GM12878 (cell line): ENCODE measurements at regions not wholly inside any gene's neighbourhood (a gene's known extent, or its start where the extent isn't known, plus 50 kb on each side); places are given as distances from the start of the nearest gene placed in this dataset.

Source experiments
- ATAC-seq: fragments of 200-7000 bp; cut with Tn5 transposase; 3 replicates; pipeline ENCODE4 v1.9.1; 2020; ENCODE audit warnings: mild to moderate bottlenecking, moderate library complexity
- BruUV-seq: library from RNA; stranded (reverse); fragments of 400-500 nt; replicated peaks from 2 replicates; lab custom pipeline; 2021; lab: Mats Ljungman, UMichigan
- CTCF ChIA-PET: fragments of 300-600 bp; sonication (Branson Sonifier 250); formaldehyde crosslinking; extraction: SDS; loops from one replicate; lab custom pipeline; 2021; ENCODE audit warnings: inconsistent platforms; lab: Yijun Ruan, JAX
- POLR2A ChIA-PET: fragments of 350-600 bp; formaldehyde crosslinking; extraction: SDS; loops from one replicate; lab custom pipeline; 2021; ENCODE audit warnings: inconsistent platforms; lab: Charles Lee
- RAD21 ChIA-PET: fragments of 300-600 bp; sonication (Branson Sonifier 250); formaldehyde crosslinking; loops from one replicate; lab custom pipeline; 2023; ENCODE audit warnings: antibody characterized with exemption; ENCODE audit not compliant: unreplicated experiment; lab: Charles Lee
- SMC1A ChIA-PET: fragments of 300-600 bp; sonication (Branson Sonifier 250); formaldehyde crosslinking; loops from one replicate; lab custom pipeline; 2023; ENCODE audit not compliant: unreplicated experiment, uncharacterized antibody; lab: Charles Lee
- DNase-seq: peaks from one replicate; pipeline ENCODE4 v3.0.0-alpha.2; 2011; ENCODE audit warnings: low read depth, low spot score
- FAIRE-seq: peaks from 3 replicates; lab custom pipeline; 2011; peaks lifted over from hg19 to GRCh38; lab: Jason Lieb, UNC
- H2AFZ ChIP-seq: 2 replicates; pipeline ENCODE4 v1.6.0; 2011; ENCODE audit warnings: low read depth, low read length, control low read depth; ENCODE audit not compliant: control insufficient read depth
- H3K27ac ChIP-seq: 2 replicates; pipeline ENCODE4 v1.5.1; 2011; ENCODE audit warnings: control low read depth; ENCODE audit not compliant: control insufficient read depth, insufficient read depth
- H3K27me3 ChIP-seq, 2 experiments: replicated peaks in 1 of 2; 2 replicates each; pipeline versions ENCODE4 v1.6.0 to v1.6.1; 2011; ENCODE audit warnings: low read length in 1 of 2; ENCODE audit not compliant: control insufficient read depth in 2 of 2, insufficient read depth in 2 of 2
- H3K36me3 ChIP-seq, 2 experiments: 2 replicates each; pipeline ENCODE4 v1.5.1; 2011; ENCODE audit warnings: low read length in 1 of 2; ENCODE audit not compliant: control insufficient read depth in 2 of 2, insufficient read depth in 2 of 2
- H3K4me1 ChIP-seq: 2 replicates; pipeline ENCODE4 v1.6.1; 2011; ENCODE audit warnings: mild to moderate bottlenecking, low read length, moderate library complexity, mixed read lengths; ENCODE audit not compliant: control insufficient read depth, insufficient read depth
- H3K4me2 ChIP-seq: 2 replicates; pipeline ENCODE4 v1.6.0; 2011; ENCODE audit warnings: control low read depth; ENCODE audit not compliant: control insufficient read depth, insufficient read depth
- H3K4me3 ChIP-seq: fragments of 200-600 bp; sonication (generic); 2 replicates; pipeline ENCODE4 v1.5.1; 2016
- H3K79me2 ChIP-seq: 2 replicates; pipeline ENCODE4 v1.6.0; 2011; ENCODE audit warnings: low read length; ENCODE audit not compliant: control insufficient read depth, insufficient read depth
- H3K9ac ChIP-seq: 2 replicates; pipeline ENCODE4 v1.8.0; 2011; ENCODE audit warnings: low read length, control low read depth, mixed read lengths; ENCODE audit not compliant: control insufficient read depth, insufficient read depth
- H3K9me3 ChIP-seq: replicated peaks from 3 replicates; pipeline ENCODE4 v1.5.1; 2011; ENCODE audit warnings: mild to moderate bottlenecking, low read length; ENCODE audit not compliant: control insufficient read depth, insufficient read depth
- H4K20me1 ChIP-seq: 2 replicates; pipeline ENCODE4 v1.6.0; 2011; ENCODE audit not compliant: control insufficient read depth, insufficient read depth
- CBX3 ChIP-seq: fragments of 200-600 bp; sonication (generic); IDR thresholded peaks from 2 replicates; pipeline ENCODE4 v1.6.1; 2016; ENCODE audit warnings: low read depth, borderline replicate concordance
- CEBPB ChIP-seq, 2 experiments: fragments of 150-350 bp in 1 of 2; IDR thresholded peaks; 2 replicates each; pipeline ENCODE4 v1.6.1; 2012 to 2014; ENCODE audit warnings: low read depth in 2 of 2, low read length in 2 of 2, borderline replicate concordance in 1 of 2, inconsistent platforms in 1 of 2
- CREM ChIP-seq: IDR thresholded peaks from 2 replicates; pipeline ENCODE4 v1.6.1; 2014; ENCODE audit warnings: antibody characterized with exemption, low read depth
- HDAC2 ChIP-seq: fragments of 200-600 bp; sonication (generic); IDR thresholded peaks from 2 replicates; pipeline ENCODE4 v1.6.1; 2017
- RB1 ChIP-seq: fragments of 450-650 bp; formaldehyde crosslinking; IDR thresholded peaks from 2 replicates; pipeline ENCODE4 v1.6.1; 2017; ENCODE audit warnings: mild to moderate bottlenecking, borderline replicate concordance
- RFX5 ChIP-seq: IDR thresholded peaks from 2 replicates; pipeline ENCODE4 v1.6.1; 2011; ENCODE audit warnings: low read depth, low read length, improper control_type of control experiment
- RUNX3 ChIP-seq: IDR thresholded peaks from 2 replicates; pipeline ENCODE4 v1.6.1; 2012; ENCODE audit warnings: low read length, inconsistent platforms
- SMAD5 ChIP-seq: IDR thresholded peaks from 2 replicates; pipeline ENCODE4 v1.6.1; 2016; ENCODE audit warnings: antibody characterized with exemption, low read depth
- ZBED1 ChIP-seq: IDR thresholded peaks from 2 replicates; pipeline ENCODE4 v1.6.1; 2016; ENCODE audit warnings: borderline replicate concordance
- ZNF24 ChIP-seq: fragments of 450-650 bp; IDR thresholded peaks from 2 replicates; pipeline ENCODE4 v1.6.1; 2017; ENCODE audit warnings: antibody characterized with exemption, mild to moderate bottlenecking
- WGBS: methylation state at CpG from one replicate; pipeline ENCODE4 v1.1.6; 2016; ENCODE audit warnings: low lambda C conversion rate; ENCODE audit not compliant: insufficient replicate concordance, insufficient coverage; ENCODE audit errors: missing lambda C conversion rate; 5-methylcytosine and 5-hydroxymethylcytosine counted together
- in situ Hi-C: fragments of 300-500 bp; cut with MboI; formaldehyde crosslinking; loops from 9 replicates; pipeline ENCODE4 v1.14.3; 2018; ENCODE audit warnings: mixed read lengths
- intact Hi-C: fragments of 100-400 bp; cut with micrococcal nuclease; formaldehyde crosslinking; loops from one replicate; pipeline ENCODE4 v1.14.2; 2022; ENCODE audit not compliant: unreplicated experiment
- TF ChIP-seq, protein P1 (sequence below): fragments of 450-650 bp; IDR thresholded peaks from 2 replicates; pipeline ENCODE4 v1.6.1; 2018; ENCODE audit warnings: borderline replicate concordance, mild to moderate bottlenecking; ENCODE audit not compliant: partially characterized antibody
- TF ChIP-seq, protein P2 (sequence below): fragments of 450-650 bp; IDR thresholded peaks from 2 replicates; pipeline ENCODE4 v1.6.1; 2016; ENCODE audit warnings: mild to moderate bottlenecking, moderate library complexity, borderline replicate concordance

DNA sequence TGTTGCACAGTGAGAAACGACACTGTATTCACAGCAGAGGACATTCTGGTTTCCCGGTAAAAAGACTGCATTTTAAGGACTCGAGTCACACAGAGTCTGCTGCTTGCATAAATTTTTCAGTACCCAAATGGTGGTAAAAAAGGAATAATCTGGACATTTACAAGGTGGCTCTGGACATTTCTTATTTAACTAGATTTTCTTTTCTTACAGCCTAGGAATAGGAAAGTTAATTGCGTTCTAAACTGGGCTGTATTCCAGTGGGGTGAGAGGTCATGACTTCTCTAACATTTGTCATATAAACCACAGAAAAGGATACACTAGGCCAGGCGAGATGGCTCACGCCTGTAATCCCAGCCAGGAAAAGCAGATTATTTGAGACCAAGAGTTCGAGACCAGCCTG, 237.5 kb upstream of the KLF6 start (continued):
- TF ChIP-seq, protein P1, sequence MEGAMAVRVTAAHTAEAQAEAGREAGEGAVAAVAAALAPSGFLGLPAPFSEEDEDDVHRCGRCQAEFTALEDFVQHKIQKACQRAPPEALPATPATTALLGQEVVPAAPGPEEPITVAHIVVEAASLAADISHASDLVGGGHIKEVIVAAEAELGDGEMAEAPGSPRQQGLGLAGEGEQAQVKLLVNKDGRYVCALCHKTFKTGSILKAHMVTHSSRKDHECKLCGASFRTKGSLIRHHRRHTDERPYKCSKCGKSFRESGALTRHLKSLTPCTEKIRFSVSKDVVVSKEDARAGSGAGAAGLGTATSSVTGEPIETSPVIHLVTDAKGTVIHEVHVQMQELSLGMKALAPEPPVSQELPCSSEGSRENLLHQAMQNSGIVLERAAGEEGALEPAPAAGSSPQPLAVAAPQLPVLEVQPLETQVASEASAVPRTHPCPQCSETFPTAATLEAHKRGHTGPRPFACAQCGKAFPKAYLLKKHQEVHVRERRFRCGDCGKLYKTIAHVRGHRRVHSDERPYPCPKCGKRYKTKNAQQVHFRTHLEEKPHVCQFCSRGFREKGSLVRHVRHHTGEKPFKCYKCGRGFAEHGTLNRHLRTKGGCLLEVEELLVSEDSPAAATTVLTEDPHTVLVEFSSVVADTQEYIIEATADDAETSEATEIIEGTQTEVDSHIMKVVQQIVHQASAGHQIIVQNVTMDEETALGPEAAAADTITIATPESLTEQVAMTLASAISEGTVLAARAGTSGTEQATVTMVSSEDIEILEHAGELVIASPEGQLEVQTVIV: no peak
- TF ChIP-seq ZBED1 (no peak), SMAD5 (no peak), HDAC2 (no peak), CREM (no peak)
- TF ChIP-seq, protein P2, sequence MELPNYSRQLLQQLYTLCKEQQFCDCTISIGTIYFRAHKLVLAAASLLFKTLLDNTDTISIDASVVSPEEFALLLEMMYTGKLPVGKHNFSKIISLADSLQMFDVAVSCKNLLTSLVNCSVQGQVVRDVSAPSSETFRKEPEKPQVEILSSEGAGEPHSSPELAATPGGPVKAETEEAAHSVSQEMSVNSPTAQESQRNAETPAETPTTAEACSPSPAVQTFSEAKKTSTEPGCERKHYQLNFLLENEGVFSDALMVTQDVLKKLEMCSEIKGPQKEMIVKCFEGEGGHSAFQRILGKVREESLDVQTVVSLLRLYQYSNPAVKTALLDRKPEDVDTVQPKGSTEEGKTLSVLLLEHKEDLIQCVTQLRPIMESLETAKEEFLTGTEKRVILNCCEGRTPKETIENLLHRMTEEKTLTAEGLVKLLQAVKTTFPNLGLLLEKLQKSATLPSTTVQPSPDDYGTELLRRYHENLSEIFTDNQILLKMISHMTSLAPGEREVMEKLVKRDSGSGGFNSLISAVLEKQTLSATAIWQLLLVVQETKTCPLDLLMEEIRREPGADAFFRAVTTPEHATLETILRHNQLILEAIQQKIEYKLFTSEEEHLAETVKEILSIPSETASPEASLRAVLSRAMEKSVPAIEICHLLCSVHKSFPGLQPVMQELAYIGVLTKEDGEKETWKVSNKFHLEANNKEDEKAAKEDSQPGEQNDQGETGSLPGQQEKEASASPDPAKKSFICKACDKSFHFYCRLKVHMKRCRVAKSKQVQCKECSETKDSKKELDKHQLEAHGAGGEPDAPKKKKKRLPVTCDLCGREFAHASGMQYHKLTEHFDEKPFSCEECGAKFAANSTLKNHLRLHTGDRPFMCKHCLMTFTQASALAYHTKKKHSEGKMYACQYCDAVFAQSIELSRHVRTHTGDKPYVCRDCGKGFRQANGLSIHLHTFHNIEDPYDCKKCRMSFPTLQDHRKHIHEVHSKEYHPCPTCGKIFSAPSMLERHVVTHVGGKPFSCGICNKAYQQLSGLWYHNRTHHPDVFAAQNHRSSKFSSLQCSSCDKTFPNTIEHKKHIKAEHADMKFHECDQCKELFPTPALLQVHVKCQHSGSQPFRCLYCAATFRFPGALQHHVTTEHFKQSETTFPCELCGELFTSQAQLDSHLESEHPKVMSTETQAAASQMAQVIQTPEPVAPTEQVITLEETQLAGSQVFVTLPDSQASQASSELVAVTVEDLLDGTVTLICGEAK: no peak

DNA sequence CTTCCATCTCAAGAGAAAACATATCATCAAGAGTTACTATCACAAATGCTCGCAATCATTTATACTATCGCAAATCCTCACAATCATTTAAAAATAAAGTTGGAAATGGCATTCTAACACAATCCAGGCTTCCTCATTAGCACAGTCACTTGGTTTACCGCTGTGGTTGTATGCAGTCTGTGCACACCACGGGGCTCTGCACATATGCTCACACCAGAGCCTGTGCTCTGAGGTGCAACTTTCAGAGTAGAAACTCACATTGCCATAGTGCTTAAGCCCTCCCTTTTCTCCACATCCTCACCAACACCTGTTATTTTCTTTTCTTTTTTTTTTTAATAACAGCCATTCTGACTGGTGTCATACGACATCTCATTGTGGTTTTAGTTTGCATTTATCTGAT, 235.6 kb upstream of the KLF6 start:
- ChIA-PET POLR2A (no interaction called here), SMC1A (no interaction called here), RAD21 (no interaction called here), CTCF (no interaction called here)
- no peak overlapping the region for H3K4me2 ChIP-seq
- H3K4me1 ChIP-seq: no peaks in the 10 kb centered on the region
- no TSS peak for BruUV-seq
- no peak for DNase-seq
- no peaks in the 10 kb centered on the region for H3K36me3 ChIP-seq
- H3K27ac ChIP-seq: no peak overlapping the region
- FAIRE-seq: no peak
- no peaks in the 10 kb centered on the region; the same call in 2 of the 3 replicates for H3K9me3 ChIP-seq
- no peaks in the 10 kb centered on the region for H4K20me1 ChIP-seq
- no peak overlapping the region for H3K4me3 ChIP-seq
- WGBS: 84% methylated on average over 5 of the region's 5 CpGs
- in situ Hi-C loops (no loop called here), intact Hi-C loops (no loop called here)
- no peak overlapping the region for H3K9ac ChIP-seq
- H2AFZ ChIP-seq: no peak overlapping the region
- 0 out of 4 replicates have a peak, but pooled peaks cover 0 to 3% of the 10 kb centered on the region in 2 experiments for H3K27me3 ChIP-seq
- no peaks in the 10 kb centered on the region for H3K79me2 ChIP-seq
- no peak for ATAC-seq
- no peak for TF ChIP-seq ZNF24
- no peak for TF ChIP-seq CBX3
- TF ChIP-seq RUNX3: no peak
- no peak for TF ChIP-seq RB1
- TF ChIP-seq RFX5: no peak
- no peak for TF ChIP-seq CEBPB (IDR thresholded peaks at IDR 0.05; ENCODE audit: borderline replicate concordance in 1 of 2, low read depth in 2 of 2, low read length in 2 of 2)
- TF ChIP-seq, protein P1: no peak
